ENCODE measurements at regions not wholly inside any gene's neighbourhood (a gene's known extent, or its start where the extent isn't known, plus 50 kb on each side); places are given as distances from the start of the nearest gene placed in this dataset.

DNA sequence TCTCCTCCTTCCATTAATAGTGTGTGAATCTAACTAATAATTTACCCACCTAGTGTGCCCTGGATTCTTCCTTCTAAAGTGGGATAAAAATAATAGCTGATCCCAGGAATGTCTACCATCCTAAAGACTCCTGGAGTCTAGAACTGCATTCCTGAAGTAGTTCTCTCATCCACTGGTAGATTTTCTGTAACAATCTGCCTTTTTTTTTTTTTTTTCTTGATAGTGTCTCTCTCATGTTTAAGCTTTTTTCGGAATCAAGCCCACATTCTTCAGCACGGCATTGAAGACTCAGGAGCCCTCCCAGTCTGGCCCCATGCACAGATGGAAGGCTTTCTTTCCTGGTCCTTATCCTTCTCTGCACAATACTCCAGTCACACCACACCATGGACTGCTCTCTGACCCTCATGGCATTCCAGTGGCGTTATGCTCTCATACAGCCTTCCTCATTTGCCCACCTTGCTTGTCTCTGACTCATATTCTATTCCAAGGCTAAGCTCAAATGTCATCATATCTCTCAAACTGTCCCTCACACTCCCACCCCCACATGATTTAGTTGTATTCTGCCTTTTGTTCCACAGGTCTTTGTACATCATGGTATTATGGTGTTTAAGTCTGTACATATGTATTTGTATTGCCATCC lies 68.7 kb upstream of the FRY start:
- DNase-seq (ENCODE audit: low read depth), result no peak

DNA sequence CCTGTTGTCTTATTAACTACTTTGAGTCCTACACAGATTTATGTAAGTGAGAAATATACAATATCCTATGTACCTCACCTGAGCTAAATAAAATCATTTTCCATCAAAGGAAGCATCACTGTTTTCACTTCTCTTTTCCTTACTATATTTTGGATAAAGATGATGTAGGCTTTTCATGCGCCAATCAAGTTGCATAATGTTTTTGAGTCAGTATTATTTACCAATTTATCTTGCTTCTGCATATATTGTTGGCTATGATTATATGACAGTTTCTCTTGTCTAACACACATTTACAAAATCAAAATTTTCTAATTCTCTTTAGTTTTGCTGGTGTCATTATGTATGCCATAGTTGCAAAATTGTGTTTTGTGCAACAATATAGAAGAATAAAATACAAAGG lies 67.9 kb upstream of the FRY start:
- DNase-seq (ENCODE audit: low read depth), result no peak

DNA sequence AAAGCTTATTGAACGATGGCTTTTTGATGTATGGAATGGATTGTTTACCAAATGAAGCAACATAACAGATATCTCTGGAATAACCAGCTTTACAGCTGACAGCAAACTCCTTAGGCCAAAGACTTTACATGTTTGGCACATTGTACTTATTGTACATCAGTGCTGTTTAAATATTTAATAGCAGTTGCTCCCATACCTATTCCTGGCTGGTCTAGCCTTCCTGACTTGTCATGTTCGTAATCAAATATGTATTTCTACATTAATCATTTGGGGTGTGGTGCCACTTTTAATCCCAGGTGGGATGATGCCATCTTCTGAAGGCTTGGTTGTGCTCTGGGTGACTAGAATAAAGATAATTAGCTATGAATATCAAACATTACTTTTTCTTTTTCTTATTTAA lies 67.4 kb upstream of the FRY start:
- DNase-seq (ENCODE audit: low read depth), result no peak

DNA sequence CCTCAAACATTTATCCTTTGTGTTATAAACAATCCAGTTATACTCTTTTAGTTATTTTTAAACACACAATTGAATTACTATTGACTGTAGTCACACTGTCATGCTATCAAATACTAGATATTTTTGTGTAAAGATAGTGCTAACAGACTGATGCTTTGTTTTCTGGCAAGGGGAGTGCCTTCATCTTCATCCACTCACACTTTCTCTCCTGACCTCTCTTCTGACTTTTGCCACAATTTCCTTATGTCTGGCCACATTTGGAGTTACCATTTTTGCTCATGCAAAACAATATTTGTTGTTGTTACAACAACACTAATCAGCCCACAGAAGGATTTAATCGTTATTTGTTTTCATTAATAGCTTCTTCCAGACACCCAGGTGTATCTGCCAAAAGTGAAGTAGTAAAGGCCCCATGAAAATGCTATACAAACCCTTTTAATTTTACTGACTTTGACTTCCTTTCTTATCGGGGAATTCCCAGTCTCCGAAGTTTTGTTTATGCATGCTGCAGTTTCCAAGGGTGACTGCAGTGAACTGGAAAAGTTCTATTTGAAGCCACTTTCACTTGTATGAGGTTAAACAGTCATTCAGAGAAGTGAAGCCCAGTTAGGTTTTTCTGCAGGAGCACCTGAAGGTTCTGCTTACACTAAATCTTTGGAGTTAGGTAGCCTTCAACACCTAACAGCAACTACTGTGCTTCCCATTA lies 66.1 kb upstream of the FRY start:
- no peak for DNase-seq (ENCODE audit: low read depth)

DNA sequence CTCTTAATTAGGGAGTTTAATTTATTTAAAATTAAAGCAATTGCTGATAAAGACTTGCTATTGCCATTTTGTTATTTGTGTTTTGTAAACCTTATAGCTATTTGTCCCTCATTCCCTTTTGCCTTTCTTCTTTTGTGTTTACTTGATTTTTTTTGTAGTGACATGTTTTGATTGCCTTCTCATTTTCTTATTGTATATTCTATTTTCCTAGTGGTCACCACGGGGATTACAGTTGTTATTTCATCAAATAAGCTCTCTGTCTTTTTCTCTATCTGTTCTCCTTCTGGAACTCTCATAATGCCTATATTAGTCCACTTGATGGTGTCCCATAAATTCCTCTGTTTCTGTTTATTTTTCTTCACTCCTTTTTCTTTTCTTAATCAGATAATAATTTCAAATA lies 64.4 kb upstream of the FRY start:
- no peak for DNase-seq (ENCODE audit: low read depth)

DNA sequence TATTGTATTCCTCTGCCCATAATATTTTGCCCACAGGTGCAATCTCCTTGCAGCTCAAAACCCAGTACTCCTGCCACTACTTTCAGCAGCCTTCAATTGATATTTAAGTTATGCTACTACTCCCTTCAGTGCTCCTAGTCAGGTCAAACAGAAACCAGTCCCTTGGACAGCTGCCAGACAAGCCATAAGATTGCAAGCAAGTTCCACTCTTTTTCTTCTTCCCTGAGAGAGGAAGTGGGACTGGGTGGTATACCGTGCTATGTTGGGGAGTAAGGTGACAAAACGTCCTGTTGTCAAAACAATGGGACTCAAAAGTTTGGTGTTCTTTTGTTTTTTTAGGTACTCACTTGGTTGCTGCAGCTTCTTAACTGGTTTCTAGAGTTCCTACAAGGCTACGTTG lies 63.1 kb upstream of the FRY start:
- DNase-seq (ENCODE audit: low read depth), result no peak

DNA sequence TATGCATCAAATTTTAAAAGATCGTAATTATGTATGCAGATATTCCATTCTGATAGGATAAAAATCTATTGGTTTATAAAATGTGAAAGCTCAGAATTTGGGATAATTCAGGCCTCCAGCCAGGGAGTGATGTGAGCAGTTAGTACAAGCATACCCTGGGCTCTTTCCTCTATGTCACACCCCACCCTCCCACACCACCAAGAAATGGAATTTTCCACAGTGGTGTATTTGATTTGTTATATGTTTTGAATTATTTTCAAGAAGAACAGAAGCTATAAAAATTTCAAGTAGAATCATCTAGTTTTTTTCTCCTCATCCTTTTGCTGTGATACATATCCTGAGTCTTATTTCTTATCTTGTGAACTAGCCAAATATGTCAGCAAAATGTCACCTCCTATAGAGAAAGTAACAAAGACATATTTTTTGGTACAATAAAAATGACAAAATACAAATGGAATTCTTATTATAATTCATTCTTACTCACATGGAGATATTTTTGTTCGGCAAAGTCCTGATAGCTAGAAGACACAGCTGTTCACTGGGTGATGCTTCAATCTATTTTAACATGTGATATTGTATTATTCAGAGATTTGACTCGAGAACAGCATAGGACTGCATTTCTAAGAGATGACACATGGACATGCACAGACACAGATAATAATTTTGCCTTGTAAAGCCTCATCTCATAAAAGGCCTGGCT lies 61.2 kb upstream of the FRY start:
- DNase-seq (ENCODE audit: low read depth), result no peak

DNA sequence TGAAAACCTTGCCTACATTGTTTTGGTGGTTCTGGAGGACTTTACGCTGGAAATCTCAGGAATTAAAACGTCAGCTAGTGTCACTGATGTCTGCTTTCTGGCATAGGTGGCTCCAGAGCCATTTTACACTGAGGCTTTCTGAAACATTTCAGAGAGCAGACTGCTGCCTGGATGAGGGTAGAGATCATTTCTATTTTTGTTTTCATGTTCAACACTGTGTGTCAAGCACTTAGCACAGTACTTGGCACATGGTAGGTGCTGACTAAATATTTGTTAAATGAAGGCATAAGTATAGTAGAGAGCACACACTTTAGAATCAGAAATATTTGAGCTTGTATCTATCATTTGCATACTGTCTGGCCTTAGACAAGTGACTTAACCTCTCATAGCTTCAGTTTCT lies 59.1 kb upstream of the FRY start:
- DNase-seq (ENCODE audit: low read depth), result no peak

DNA sequence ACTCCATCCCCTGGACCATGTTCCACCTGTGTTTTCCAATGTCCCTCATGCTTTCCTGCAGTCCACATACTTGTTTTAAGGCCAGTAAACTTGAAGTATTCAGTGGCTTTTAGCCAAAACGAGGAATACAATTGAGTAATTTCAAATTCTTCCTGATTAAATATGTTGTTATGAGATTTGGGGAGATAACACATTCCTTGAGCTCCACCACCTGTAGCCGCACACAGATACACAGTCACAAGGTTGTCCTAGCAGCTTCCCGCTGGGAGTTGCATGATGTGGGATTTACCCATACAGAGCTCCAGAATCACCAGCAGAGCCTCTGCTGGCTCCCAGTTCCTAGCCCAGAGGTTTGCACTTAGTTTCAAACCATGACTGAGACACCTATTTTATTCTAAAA lies 53.6 kb upstream of the FRY start:
- DNase-seq (ENCODE audit: low read depth), result no peak

DNA sequence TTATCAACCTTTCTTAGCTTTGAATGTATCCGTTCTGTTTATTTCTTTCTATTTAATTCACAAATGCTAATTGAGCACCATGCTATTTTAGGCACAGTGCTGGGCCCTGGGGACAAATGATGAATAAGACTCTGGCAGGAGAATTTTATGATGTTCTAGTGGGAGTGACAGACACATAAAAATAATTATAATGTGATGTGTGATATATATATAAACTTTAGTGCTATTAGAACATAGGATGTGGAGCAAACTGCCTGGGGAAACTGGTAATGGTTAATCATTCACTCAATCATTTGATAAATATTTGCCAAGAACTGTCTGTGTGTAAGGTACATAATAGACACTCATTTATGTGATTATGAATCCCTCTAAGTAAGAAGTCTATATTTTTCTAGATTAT lies 50.7 kb upstream of the FRY start:
- no peak for DNase-seq (ENCODE audit: low read depth)
